Stomach (tissue), 8 donors: ENCODE measurements at regions not wholly inside any gene's neighbourhood (a gene's known extent, or its start where the extent isn't known, plus 50 kb on each side); places are given as distances from the start of the nearest gene placed in this dataset.

Experiments
- DNase-seq, 2 donors: peaks; one replicate each; pipeline versions ENCODE4 v3.0.0 to v3.0.0-alpha.2; 2013 to 2019
- H3K27ac ChIP-seq, 5 donors: fragments of 200-600 bp in 4 of 5; sonication (generic) in 4 of 5; one replicate each; pipeline ENCODE4 v1.5.1; 2013 to 2019; ENCODE audit warnings: mild to moderate bottlenecking in 1 of 5, moderate library complexity in 1 of 5
- H3K27me3 ChIP-seq, 3 donors: fragments of 200-600 bp; sonication (generic); one replicate each; pipeline ENCODE4 v1.5.1; 2017 to 2019; ENCODE audit warnings: mixed run types in 1 of 3
- H3K36me3 ChIP-seq, 4 donors: fragments of 200-600 bp; sonication (generic); 1 replicate in 3 of 4; 2 replicates in 1 of 4; pipeline ENCODE4 v1.5.1; 2016 to 2019
- H3K4me1 ChIP-seq, 4 donors: fragments of 200-600 bp; sonication (generic); one replicate each; pipeline ENCODE4 v1.5.1; 2016 to 2019
- H3K4me3 ChIP-seq, 4 donors: fragments of 200-600 bp; sonication (generic) in 3 of 4; one replicate each; pipeline ENCODE4 v1.5.1; 2016 to 2019; ENCODE audit warnings: mild to moderate bottlenecking in 1 of 4
- H3K9me3 ChIP-seq, 4 donors: fragments of 200-600 bp; sonication (generic); one replicate each; pipeline ENCODE4 v1.5.1; 2016 to 2019
- CTCF ChIP-seq, 7 experiments: fragments of 450-650 bp in 4 of 7; fragments of 200-600 bp in 3 of 7; sonication (generic) in 3 of 7; IDR thresholded peaks; one replicate each; pipeline ENCODE4 v1.5.1; 2016 to 2019; ENCODE audit warnings: antibody characterized with exemption in 7 of 7, control low read depth in 2 of 7, mild to moderate bottlenecking in 1 of 7
- EP300 ChIP-seq: sonication (generic); formaldehyde crosslinking; IDR thresholded peaks from one replicate; pipeline ENCODE4 v1.6.1; 2017; ENCODE audit warnings: antibody characterized with exemption
- POLR2A ChIP-seq, 4 donors: fragments of 450-650 bp; IDR thresholded peaks; one replicate each; pipeline ENCODE4 v1.6.1; 2016; ENCODE audit warnings: antibody characterized with exemption in 4 of 4, control low read depth in 2 of 4, mild to moderate bottlenecking in 1 of 4, moderate library complexity in 1 of 4
- POLR2AphosphoS5 ChIP-seq, 3 donors: sonication (generic); formaldehyde crosslinking; IDR thresholded peaks; one replicate each; pipeline ENCODE4 v1.6.1; 2016; ENCODE audit warnings: antibody characterized with exemption in 3 of 3
- WGBS, 5 donors: extraction: QIAGEN DNeasy Blood & Tissue Kit in 3 of 5; methylation state at CpG; one replicate each; pipeline versions ENCODE4 v1.1.5 to v1.1.7; 2013 to 2018; 5-methylcytosine and 5-hydroxymethylcytosine counted together
- intact Hi-C: fragments of 100-400 bp; cut with DNase I; formaldehyde crosslinking; loops from one replicate; pipeline ENCODE4 v1.15.1; 2023; ENCODE audit warnings: low total_unique reads
- donor health status: healthy with polysubstance abuse.
- donor health status: Bipolar disorder and iron deficiency.
- donor health status: healthy.

- intact Hi-C loops, result no loop called here
- H3K36me3 ChIP-seq, result no peaks in the 10 kb centered on the region
- no peaks in the 10 kb centered on the region for H3K4me1 ChIP-seq
- TF ChIP-seq CTCF (IDR thresholded peaks at IDR 0.05) (no peak), EP300 (no peak), POLR2AphosphoS5 (IDR thresholded peaks at IDR 0.05) (no peak), POLR2A (IDR thresholded peaks at IDR 0.05) (no peak)
- DNase-seq, result no peak
- no peaks in the 10 kb centered on the region for H3K27me3 ChIP-seq
- peaks cover 0 to 32% (median 20%) of the 10 kb centered on the region in 4 donors for H3K9me3 ChIP-seq
- 91 to 100% (median 97%) methylated on average over 1 of the region's 1 CpG for WGBS, 5 donors
- H3K4me3 ChIP-seq, result no peak overlapping the region
- H3K27ac ChIP-seq, result no peak overlapping the region
Measured at GRCh38 chr12:38984388-38984787, 79.0 kb upstream of the CPNE8 start.

- Histone ChIP-seq H3K4me3 (no peak overlapping the region), H3K9me3 (peaks cover 0 to 30% (median 17%) of the 10 kb centered on the region in 4 donors), H3K27me3 (no peaks in the 10 kb centered on the region), H3K27ac (no peak overlapping the region), H3K4me1 (no peaks in the 10 kb centered on the region), H3K36me3 (no peaks in the 10 kb centered on the region)
- intact Hi-C loops, result no loop called here
- WGBS, 5 donors, result 67 to 78% (median 75%) methylated on average over 6 of the region's 6 CpGs
- DNase-seq, result no peak
- no peak for TF ChIP-seq CTCF (IDR thresholded peaks at IDR 0.05)
Measured at GRCh38 chr12:38983117-38983571, 77.8 kb upstream of the CPNE8 start.

GRCh38 chr12:38977132-38977531 lies 71.7 kb upstream of the CPNE8 start:
- no peaks in the 10 kb centered on the region for H3K27me3 ChIP-seq
- intact Hi-C loops, result no loop called here
- no peak for DNase-seq

GRCh38 chr12:38969706-38970105 lies 64.3 kb upstream of the CPNE8 start:
- 48 to 91% (median 62%) methylated on average over 2 of the region's 2 CpGs for WGBS, 5 donors
- H3K36me3 ChIP-seq, result no peaks in the 10 kb centered on the region
- intact Hi-C loops, result no loop called here
- TF ChIP-seq EP300 (no peak), POLR2A (IDR thresholded peaks at IDR 0.05) (no peak)
- H3K27ac ChIP-seq, result no peak overlapping the region
- no peaks in the 10 kb centered on the region for H3K27me3 ChIP-seq
- no peak for DNase-seq
- H3K9me3 ChIP-seq, result peaks cover 0 to 11% (median 8%) of the 10 kb centered on the region in 4 donors
- H3K4me3 ChIP-seq, result no peak overlapping the region
- no peaks in the 10 kb centered on the region for H3K4me1 ChIP-seq

More at GRCh38 chr12:38977132-38977531, 71.7 kb upstream of the CPNE8 start:
- H3K36me3 ChIP-seq, result no peaks in the 10 kb centered on the region
- 23 to 44% (median 40%) methylated on average over 1 of the region's 1 CpG for WGBS, 5 donors
- TF ChIP-seq CTCF (IDR thresholded peaks at IDR 0.05) (no peak), POLR2A (IDR thresholded peaks at IDR 0.05) (no peak), EP300 (no peak), POLR2AphosphoS5 (IDR thresholded peaks at IDR 0.05) (no peak)
- no peak overlapping the region for H3K4me3 ChIP-seq
- no peak overlapping the region for H3K27ac ChIP-seq
- no peaks in the 10 kb centered on the region for H3K4me1 ChIP-seq
- peaks cover 0 to 4% (median 0%) of the 10 kb centered on the region in 4 donors for H3K9me3 ChIP-seq

- intact Hi-C loops, result no loop called here
- no peaks in the 10 kb centered on the region for H3K27me3 ChIP-seq
- no peaks in the 10 kb centered on the region for H3K36me3 ChIP-seq
- TF ChIP-seq EP300 (no peak), CTCF (IDR thresholded peaks at IDR 0.05) (no peak), POLR2AphosphoS5 (IDR thresholded peaks at IDR 0.05) (no peak), POLR2A (IDR thresholded peaks at IDR 0.05) (no peak)
- 85 to 92% (median 88%) methylated on average over 5 of the region's 5 CpGs for WGBS, 5 donors
- H3K27ac ChIP-seq, result no peak overlapping the region
- no peaks in the 10 kb centered on the region for H3K4me1 ChIP-seq
- H3K9me3 ChIP-seq, result no peaks in the 10 kb centered on the region
- DNase-seq, result no peak
- no peak overlapping the region for H3K4me3 ChIP-seq
Measured at GRCh38 chr12:38961683-38962082, 56.3 kb upstream of the CPNE8 start.
